ENCODE measurements at regions not wholly inside any gene's neighbourhood (a gene's known extent, or its start where the extent isn't known, plus 50 kb on each side); places are given as distances from the start of the nearest gene placed in this dataset.

DNA sequence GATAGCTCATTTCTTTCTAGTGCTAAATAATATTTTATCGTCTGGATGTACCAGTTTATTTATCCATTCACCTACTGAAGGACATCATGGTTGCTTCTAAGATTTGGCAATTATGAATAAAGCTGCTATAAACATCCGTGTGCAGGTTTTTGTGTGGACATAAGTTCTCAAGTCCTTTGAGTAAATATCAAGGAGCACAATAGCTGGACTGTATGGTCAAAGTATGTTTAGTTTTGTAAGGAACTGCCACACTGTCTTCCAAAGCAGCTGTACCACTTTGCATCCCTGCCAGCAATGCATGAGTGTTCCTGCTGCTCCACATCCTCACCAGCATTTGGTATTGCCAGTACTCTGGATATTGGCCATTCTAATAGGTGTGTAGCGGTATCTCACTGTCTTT is 447.4 kb downstream of the MED13L start:
- H3K36me3 Mint-ChIP-seq (ENCODE audit: insufficient read depth) = no peaks in the 10 kb centered on the region

DNA sequence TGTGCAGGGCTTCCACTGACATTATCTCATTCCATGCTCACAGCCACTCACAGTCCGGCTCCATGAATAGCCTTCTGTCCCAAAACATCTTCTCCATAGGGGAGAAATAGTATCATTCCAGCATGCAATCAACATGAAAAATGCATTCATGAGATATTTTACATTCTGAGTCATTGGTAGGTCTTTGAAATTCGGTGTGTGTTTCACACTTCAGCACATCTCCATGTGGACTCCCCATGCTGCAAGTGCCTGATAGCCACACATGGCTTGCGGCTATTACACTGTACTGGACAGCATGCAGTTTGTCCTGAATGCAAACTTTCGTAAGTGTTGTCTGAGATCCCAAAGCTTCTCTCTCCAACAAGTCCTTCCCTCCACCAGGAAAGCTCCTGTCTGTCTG is 449.3 kb downstream of the MED13L start:
- Mint-ChIP-seq H3K27ac (no peak overlapping the region), H3K27me3 (no peaks in the 10 kb centered on the region), H3K36me3 (ENCODE audit: insufficient read depth) (no peaks in the 10 kb centered on the region), H3K9me3 (ENCODE audit: low read depth) (no peaks in the 10 kb centered on the region), H3K4me3 (ENCODE audit: low read depth) (no peak overlapping the region), H3K4me1 (ENCODE audit: low read depth) (peaks cover 5% of the 10 kb centered on the region)
- DNase-seq (ENCODE audit: low spot score, unreplicated experiment) = no peak
- TF ChIP-seq, protein P1, sequence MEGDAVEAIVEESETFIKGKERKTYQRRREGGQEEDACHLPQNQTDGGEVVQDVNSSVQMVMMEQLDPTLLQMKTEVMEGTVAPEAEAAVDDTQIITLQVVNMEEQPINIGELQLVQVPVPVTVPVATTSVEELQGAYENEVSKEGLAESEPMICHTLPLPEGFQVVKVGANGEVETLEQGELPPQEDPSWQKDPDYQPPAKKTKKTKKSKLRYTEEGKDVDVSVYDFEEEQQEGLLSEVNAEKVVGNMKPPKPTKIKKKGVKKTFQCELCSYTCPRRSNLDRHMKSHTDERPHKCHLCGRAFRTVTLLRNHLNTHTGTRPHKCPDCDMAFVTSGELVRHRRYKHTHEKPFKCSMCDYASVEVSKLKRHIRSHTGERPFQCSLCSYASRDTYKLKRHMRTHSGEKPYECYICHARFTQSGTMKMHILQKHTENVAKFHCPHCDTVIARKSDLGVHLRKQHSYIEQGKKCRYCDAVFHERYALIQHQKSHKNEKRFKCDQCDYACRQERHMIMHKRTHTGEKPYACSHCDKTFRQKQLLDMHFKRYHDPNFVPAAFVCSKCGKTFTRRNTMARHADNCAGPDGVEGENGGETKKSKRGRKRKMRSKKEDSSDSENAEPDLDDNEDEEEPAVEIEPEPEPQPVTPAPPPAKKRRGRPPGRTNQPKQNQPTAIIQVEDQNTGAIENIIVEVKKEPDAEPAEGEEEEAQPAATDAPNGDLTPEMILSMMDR (IDR thresholded peaks at IDR 0.05; ENCODE audit: unreplicated experiment) = no peak

More for the DNA sequence above, 447.4 kb downstream of the MED13L start:
- no peak for DNase-seq (ENCODE audit: low spot score, unreplicated experiment)
- no peak overlapping the region for H3K27ac Mint-ChIP-seq
- no peaks in the 10 kb centered on the region for H3K4me1 Mint-ChIP-seq (ENCODE audit: low read depth)
- no peaks in the 10 kb centered on the region for H3K27me3 Mint-ChIP-seq
- H3K4me3 Mint-ChIP-seq (ENCODE audit: low read depth) = no peak overlapping the region
- H3K9me3 Mint-ChIP-seq (ENCODE audit: low read depth) = no peaks in the 10 kb centered on the region
- TF ChIP-seq, protein P1 (IDR thresholded peaks at IDR 0.05; ENCODE audit: unreplicated experiment) = no peak

DNA sequence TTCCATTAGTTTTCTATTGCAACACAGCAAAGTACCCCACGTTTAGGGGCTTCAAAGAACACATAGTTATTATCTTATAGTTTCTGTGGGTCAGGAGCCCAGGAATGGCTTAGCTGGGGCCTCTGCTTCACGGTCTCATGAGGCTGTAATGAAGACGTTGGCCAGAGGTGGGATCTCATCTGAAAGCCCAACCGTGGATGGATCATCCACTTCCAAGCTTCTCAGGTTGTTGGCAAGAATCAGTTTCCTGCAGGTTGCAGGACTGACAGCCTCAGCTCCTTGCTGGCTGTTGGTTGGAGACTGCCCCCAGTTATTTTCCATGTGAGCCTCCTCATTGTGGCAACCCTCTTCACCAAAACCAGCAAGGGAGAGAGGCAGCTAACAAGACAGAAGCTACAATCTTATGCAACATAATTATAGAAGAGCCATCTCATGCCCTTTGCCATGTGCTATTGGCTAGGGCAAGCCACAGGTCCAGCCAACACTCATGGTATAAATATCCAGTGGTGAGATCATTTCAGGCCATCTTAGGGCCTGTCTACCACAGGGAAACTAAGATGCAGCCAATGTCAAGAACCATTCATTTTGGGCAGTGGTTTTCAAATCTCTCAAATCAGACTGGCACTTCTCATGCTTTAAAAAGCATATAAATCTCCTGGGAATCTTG is 452.4 kb downstream of the MED13L start:
- H3K27ac Mint-ChIP-seq = no peak overlapping the region
- H3K27me3 Mint-ChIP-seq = peaks cover 3% of the 10 kb centered on the region
- no peak for DNase-seq (ENCODE audit: low spot score, unreplicated experiment)
- peaks cover 8% of the 10 kb centered on the region for H3K4me1 Mint-ChIP-seq (ENCODE audit: low read depth)
- no peak overlapping the region for H3K4me3 Mint-ChIP-seq (ENCODE audit: low read depth)
- TF ChIP-seq, protein P1 (IDR thresholded peaks at IDR 0.05; ENCODE audit: unreplicated experiment) = no peak
- no peaks in the 10 kb centered on the region for H3K9me3 Mint-ChIP-seq (ENCODE audit: low read depth)
- H3K36me3 Mint-ChIP-seq (ENCODE audit: insufficient read depth) = no peaks in the 10 kb centered on the region

DNA sequence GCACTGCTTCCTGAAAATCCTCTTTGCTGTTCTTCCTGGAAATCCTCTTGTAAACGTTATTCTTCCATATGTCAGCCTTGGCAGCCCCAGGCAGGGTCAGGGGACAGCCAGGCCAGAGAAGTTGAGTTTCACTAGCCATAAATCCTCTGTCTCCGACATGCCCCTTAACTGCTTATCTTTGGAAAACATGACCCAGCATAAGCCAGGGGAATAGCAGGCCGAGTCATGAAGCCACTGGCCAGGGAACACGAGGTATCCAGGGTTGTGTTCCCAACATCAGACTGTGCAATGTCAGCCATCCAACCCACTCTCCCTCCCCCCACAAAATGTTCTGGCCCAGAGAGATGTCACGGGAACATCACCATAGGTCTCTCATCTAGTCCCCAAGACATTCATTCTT is 453.9 kb downstream of the MED13L start:
- TF ChIP-seq, protein P1 (IDR thresholded peaks at IDR 0.05; ENCODE audit: unreplicated experiment) = no peak
- no peaks in the 10 kb centered on the region for H3K36me3 Mint-ChIP-seq (ENCODE audit: insufficient read depth)
- H3K9me3 Mint-ChIP-seq (ENCODE audit: low read depth) = no peaks in the 10 kb centered on the region
- no peak overlapping the region for H3K27ac Mint-ChIP-seq
- peaks cover 5% of the 10 kb centered on the region for H3K27me3 Mint-ChIP-seq
- H3K4me3 Mint-ChIP-seq (ENCODE audit: low read depth) = no peak overlapping the region
- DNase-seq (ENCODE audit: low spot score, unreplicated experiment) = no peak
- peaks cover 8% of the 10 kb centered on the region for H3K4me1 Mint-ChIP-seq (ENCODE audit: low read depth)

DNA sequence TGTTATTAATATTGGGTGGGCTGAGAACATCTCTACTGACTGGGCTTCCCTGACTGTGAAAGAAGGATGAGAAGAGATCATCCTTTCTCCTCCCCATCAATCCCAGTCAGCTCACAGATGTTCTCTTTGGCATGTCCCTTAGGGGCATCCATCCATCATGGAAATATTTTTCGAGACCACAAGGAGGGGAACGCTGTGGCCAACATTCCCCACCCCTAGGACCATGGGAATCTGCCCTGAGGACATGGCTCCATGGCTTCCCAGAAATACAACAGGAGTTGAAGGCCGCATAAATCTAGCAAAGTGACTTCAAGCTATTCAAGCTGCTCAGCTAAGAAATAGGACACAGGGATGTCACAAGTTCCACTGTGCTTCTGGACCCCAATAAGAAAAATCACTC is 456.8 kb downstream of the MED13L start:
- no peak overlapping the region for H3K27ac Mint-ChIP-seq
- TF ChIP-seq, protein P1 (IDR thresholded peaks at IDR 0.05; ENCODE audit: unreplicated experiment) = no peak
- H3K4me3 Mint-ChIP-seq (ENCODE audit: low read depth) = no peak overlapping the region
- peaks cover 22% of the 10 kb centered on the region for H3K4me1 Mint-ChIP-seq (ENCODE audit: low read depth)
- DNase-seq (ENCODE audit: low spot score, unreplicated experiment) = no peak
- no peaks in the 10 kb centered on the region for H3K36me3 Mint-ChIP-seq (ENCODE audit: insufficient read depth)
- no peaks in the 10 kb centered on the region for H3K9me3 Mint-ChIP-seq (ENCODE audit: low read depth)
- peaks cover 13% of the 10 kb centered on the region for H3K27me3 Mint-ChIP-seq
